GM19239 (cell line): ENCODE measurements at regions not wholly inside any gene's neighbourhood (a gene's known extent, or its start where the extent isn't known, plus 50 kb on each side); places are given as distances from the start of the nearest gene placed in this dataset.

Source experiments
- DNase-seq: peaks from one replicate; pipeline ENCODE4 v3.0.0; 2011; ENCODE audit warnings: low spot score; ENCODE audit not compliant: insufficient read length
- FAIRE-seq: peaks from 2 replicates; lab custom pipeline; 2011; peaks lifted over from hg19 to GRCh38; lab: Jason Lieb, UNC

DNA sequence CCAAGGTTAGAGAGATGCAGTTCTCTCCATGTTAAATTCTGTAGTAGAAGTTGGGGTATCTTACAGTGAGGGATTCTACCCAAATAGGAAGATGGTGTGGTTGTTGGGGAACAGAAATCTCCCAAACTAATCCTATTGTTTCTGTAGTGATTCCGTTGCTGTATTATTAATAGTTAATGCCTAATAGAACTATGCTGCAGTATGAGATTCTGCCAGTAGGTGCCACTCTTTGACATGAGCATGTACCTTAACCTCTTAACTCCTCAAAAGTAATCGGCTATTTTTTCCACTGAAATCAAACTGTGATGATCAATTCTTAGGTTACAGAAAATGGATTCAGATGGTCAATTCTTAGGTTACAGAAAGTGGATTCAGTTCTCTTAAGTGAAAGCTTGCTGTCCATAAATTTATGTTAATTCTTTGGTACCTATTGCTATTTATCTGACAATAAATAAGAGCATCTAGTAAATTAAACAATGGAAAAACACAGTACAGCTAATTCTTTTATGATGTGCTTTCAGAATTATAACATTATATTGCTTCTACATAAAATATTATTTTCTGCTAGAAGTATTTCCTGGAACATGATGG lies 97.9 kb upstream of the DLX2 start:
- DNase-seq (no peak), FAIRE-seq (no peak)

DNA sequence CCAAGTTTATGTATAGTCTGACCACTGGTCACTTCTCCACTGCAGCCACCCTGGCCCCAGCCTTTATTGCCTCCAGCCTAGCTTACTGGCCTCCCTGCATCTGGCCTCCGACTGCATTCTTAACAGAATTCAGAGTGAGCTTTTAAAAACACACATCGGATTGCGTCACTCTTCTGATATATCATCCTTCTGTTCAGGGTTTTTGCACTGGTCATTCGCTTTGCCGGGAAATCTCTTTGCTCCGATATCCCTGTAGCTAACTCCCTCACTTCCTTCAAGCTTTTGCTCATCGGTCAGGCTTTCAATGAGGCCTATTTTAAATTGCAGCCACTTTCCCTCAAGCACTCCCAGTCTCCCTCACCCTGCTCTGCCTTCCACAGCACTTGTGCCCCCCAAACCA lies 101.6 kb upstream of the DLX2 start:
- DNase-seq (no peak), FAIRE-seq (no peak)

DNA sequence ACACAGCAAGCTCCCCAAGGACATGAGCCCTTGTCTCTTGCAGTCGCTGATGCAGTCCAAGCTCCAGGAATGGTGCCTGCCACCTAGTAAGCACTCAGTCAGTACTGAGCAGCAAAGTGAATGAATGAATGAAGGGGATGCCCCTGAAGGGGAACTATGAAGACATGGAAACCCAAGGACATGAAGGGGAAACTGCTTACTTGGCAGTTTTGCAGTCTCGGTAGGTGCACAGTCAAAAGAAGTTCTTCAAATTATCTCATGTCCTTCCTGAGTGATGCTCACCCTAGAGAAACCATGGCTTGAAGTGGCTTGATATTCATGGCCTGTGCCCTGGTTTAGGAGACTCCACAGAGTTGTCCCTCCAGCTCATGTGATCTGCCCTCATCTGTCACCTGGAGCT lies 102.1 kb upstream of the DLX2 start:
- FAIRE-seq (no peak), DNase-seq (no peak)

DNA sequence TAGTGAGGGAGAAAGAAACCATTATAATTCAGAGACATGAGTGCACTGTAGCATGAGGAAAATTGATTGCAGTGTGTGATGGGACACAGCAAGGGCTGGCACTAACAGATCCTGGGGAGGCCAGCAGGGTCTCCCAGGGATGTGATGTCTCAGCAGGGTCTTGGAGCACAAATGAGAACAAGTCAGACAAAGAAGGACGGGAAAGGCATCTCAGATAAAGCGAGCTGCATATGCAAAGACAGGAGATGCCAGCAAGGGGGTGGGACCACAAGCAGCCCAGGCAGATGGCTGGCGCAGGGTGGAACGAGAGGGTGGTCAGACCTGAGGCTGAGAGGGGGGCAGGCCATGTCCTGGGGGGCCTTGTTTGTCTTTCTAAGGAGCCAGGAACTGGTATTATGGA lies 102.6 kb upstream of the DLX2 start:
- DNase-seq (no peak), FAIRE-seq (no peak)

DNA sequence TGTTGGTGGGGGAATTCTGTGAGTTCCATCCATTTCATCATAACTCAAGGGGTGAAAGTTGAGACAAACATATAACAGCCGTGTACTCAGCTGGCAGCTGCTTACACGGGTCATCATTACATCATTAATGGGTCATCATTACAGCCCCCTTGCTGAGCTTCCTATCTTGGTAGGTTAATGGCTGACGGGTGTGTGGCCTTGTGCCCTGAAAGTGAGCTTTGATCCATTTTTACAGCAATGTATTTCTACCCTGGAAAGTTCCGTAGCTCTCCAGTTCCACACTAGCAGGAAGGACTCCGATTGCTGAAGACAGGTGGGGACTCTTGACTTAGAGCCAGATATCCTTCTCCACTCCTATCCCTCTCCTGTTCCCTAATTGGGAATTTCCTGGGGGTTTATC lies 105.2 kb upstream of the DLX2 start:
- FAIRE-seq: no peak
- no peak for DNase-seq

DNA sequence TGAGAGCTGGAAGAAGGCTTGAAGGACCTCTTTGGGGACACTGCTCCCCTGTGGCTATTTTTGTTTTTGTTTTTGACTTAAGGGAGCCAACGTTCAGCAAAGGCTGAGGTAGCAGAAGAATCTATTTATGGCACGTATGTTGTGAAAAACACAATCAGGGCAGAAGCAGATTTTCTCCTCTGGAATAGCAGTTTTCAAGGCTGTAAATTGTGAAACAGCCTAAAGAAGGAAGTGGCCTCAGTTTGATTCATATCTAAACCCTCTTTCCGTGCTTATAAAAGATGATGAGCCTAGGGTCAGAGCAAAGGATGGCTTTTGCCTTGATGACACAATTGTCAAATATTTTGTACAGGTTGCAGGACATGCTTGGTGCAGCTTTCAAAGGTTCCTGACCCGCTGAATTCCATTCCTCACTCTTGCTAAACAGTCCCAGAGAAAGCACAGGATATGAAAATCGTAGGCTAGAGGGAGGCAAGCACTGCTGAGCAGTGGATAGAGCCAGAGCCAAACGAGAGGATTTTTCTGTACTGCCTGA lies 106.2 kb upstream of the DLX2 start:
- DNase-seq (no peak), FAIRE-seq (no peak)

DNA sequence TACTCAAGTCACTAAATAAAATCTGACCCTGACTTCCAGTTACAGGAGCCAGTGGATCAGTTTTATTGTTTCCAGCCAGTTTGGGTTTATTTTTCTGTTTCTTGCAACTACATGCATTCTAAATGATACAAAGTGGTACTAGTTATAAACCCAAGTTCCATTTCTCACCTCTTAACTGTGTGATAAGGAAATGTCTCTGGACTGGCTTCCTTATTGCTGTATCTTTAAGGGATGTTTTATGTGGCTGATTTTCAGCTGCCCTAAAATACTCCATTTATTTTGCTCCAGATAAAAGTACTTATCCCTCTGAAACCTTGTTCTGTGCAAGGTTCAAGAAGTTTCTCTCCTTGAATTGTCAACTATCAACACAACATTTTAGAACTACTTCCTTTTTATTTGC lies 107.9 kb upstream of the DLX2 start:
- no peak for FAIRE-seq
- DNase-seq: no peak

DNA sequence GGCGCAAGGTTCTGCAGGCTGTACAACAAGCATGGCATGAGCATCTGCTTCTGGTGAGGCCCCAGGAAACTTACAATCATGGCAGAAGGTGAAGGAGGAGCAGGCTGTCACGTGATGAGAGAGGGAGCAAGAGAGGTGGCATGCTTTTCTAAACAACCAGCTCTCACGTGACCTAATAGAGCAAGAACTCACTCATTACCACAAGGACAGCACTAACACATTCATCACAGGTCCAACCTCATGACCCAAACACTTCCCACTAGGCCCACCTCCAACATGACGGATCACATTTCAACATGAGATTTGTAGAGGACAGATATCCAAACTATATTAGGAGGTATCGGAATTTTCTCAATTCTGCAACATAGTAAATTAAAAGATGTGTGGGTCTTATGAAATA lies 108.8 kb upstream of the DLX2 start:
- FAIRE-seq: no peak
- DNase-seq: no peak

DNA sequence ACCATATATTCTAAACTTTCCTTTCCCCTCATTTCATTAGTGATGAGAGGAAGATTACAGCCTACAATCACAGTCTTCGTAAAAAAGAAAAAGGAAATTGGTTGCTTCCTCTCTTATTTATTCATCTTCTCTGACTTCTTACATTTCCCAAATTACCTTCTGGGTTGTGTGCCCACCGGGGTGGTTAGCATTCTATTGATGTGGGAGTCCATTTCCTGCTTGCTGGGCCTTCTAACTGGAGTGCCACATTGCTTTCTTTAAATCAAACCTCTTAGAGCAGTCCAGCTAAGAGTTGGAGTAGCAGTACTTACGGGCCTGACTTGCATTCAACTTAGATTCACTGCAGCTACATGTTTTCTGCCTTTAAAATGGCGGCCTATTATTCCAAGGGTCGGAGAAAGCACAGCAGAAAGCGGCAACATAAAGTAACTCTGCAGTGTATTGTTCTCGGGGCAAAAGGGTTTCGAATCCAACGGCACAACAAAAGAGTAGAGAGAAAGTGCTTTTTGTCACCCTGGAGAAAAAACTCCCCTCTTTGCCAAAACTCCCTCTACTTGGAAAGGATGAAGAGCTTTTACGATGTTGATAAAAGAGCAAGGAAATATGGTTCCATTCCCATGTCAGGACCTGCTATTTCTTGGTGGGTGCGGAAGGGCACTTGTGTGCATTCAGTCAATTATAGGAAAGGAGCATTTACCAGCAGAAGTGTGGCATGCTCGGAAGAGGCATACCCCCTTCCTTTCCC lies 110.6 kb upstream of the DLX2 start:
- no peak for FAIRE-seq
- no peak for DNase-seq

DNA sequence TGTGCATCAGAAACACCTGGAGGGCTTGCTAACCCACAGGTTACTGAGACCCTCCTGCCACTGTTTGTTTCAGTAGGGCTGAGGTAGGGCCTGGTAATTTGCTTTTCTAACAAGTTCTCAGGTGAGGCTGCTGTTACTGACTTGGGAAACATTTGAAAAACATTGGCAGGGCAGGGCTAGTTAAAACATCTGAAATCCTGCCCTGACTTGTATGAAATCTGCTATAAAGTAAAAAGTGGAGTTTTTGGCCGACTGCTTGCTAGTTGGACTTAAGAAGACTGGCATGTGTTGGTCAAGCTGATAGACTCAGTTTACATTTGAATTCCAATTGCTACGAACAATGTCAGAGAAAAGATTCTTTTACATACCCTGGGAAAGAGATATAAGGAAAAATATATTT lies 111.6 kb upstream of the DLX2 start:
- FAIRE-seq (no peak), DNase-seq (no peak)

DNA sequence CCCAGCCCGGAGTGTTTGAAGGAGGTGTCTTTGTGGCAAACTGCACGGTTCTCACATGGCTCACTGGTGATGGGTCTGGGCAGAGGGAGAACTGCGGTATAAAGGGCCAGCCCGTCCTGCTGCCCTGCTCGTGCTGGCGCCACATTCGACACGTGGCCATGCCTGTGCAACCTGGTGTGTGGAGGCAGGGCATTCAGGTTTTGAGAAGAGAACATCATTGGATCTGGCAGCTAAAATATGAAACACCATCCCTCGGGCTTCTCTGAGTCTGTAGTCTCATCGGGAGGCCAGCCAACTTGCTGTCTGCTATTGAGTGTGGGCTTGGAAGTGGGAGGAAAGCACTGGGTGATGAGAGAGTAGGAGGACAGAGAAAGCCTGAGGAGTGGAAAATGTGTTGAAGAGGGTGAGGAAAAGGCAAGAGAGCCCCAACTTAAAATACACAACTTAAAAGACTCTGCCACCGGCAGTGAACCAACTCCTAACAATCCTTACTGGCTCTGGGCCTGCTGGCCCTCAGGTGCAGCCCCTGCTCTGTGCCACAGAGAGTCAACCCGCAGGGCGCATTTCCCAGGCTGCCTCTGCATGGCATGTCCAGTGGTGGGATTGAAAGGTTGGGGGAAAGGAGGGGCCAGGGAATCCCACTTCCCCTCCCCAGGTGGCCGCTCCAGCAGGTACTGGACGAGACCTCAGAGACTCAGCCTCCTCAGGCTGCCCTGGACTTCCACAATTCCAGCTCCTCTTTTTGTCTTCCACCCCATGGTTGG lies 112.7 kb upstream of the DLX2 start:
- no peak for FAIRE-seq
- no peak for DNase-seq

DNA sequence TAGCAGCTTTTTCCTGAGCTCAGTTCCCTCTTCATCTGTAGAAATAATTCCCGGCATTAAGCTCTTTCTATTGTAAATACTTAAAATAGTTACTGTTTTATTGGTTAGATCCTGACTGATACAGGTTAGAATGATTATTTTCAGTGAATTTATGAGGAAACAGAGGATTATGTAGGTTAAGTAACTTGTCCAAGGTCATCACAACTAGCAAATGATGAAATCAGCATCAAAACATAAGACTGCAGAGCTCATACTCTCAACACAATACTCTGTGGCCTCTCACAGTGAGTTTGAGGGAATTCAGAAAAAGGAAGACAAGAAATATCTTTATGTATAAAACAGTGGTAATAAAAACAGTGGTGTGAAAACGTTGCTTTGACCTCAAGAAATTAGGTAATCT lies 113.2 kb upstream of the DLX2 start:
- FAIRE-seq: no peak
- no peak for DNase-seq

DNA sequence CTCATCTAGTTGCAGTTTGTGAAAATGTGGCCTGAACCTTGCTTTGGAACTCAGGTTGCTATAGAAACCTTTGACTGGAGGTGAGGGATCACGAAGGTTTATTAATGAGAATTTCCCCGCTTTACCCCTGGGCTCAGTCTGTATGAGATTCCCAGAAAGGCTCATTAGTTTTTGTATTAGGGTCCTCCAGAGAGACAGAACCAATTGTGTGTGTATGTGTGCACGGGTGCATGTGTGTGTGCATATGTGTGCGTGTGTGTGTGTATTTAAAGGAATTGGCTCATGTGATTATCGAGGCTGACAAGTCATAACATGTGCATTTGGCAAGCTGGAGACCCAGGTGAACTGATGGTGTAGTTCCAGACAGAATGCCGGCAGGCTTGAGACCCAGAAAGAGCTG lies 113.8 kb upstream of the DLX2 start:
- DNase-seq (no peak), FAIRE-seq (no peak)

DNA sequence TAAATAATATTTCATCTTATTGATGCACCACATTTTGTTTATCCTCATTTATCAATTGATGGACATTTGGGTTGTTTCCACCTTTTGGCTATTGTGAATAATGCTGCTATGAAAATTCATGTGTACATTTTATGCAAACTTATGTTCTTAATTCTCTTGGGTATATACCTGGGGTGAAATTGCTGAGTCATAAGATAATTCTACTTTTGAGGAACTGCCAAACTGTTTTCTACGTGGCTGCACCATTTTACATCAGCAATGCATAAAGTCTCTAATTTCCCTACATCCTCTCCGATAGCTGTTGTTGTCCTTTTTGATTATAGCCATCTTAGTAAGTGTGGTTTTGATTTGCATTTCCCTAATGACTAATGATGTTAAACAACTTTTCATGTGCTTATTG lies 116.5 kb upstream of the DLX2 start:
- FAIRE-seq: no peak
- DNase-seq: no peak

DNA sequence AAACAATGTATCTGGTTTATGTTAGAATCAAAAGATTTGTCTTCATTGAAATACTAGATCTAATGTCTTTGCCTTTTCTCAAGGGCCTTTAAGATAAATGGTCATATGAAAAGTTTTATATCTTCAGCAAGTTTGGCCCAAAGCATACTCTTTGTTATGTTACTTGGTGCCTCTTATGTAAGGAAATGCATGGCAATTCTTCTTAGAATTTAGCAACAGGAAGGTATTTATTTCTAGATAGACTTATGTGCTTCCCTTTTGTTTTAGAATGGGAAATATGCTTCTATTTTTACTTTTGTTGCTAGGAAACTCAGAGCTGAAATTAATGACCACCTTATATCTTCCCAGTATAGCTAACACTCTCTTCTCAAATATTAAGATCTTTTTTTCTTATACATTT lies 117.4 kb upstream of the DLX2 start:
- FAIRE-seq (no peak), DNase-seq (no peak)

DNA sequence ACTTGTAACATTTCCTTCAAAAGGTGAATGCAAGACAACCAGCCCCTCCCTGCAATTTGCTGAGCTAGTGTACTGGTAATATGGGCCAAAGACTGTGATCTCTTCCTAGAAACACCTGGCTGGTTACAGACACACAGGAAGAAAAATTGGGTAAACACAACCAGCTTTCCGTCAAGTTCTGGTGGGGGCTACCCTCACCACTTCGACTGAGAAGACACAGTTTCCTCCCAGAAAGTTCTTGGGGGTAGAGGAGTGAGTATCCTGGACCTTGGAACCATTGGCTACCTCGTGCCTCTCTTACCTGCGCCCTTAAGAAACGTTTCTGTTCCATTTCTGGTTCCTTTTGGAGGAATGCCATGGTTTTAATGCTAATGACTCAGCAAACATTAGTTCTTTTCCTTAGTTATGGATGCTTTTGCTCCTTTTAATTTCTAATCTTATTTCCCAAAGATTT lies 120.9 kb upstream of the DLX2 start:
- FAIRE-seq: no peak
- no peak for DNase-seq

DNA sequence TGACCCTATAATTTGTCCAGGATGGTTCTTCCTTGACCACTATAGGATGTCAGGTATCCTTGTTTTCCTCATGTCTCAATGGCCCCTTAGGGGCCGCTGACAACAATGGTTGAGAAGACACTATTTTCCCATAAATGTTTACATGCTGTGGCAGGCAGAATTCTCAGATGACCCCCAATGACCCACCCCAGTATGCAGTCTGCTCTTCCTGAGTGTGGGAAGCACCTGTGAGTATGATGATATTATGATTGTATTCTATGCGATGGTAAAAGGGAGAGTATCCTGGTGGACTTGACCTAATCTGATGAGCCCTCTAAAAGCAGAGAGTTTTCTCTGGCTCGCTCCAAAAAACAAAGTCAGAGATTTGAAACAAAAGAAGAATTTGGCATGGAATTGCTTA lies 123.1 kb upstream of the DLX2 start:
- no peak for DNase-seq
- no peak for FAIRE-seq

DNA sequence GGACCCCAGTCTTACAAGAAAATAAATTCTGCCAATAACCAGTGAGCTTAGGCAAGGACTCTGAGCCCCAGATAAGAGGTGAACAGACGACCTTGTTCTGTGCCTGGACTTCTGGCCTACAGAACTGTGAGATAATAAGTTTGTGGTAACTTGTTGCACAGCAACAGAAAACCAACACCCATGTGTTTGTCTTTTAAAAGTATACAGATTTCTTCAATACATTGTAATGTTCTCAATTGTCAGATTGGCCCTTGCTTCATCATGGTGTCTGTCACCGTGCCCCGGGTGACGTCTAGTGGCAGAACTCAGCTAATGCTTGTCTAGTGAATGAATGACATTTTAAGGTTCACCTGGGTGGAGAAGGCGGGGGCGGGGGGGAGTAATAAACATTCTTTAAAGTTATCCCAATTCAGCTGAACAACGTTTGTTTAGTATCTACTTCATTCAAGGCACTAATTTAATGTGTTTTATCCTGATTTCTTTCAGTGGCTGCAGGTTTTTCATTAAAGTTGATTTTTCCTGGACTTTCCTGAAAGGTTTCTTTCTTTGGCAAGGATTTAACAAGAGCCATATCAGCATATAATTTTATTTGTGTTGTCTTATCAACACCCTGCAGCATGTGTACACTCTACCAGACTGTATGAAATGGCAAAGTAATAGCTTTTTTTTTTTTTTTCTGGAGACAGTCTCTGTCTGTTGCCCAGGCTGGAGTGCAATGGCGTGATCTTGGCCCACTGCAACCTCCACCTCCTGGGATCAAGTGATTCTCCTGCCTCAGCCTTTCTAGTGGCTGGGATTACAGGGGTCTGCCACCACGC lies 123.8 kb upstream of the DLX2 start:
- no peak for FAIRE-seq
- DNase-seq: no peak

DNA sequence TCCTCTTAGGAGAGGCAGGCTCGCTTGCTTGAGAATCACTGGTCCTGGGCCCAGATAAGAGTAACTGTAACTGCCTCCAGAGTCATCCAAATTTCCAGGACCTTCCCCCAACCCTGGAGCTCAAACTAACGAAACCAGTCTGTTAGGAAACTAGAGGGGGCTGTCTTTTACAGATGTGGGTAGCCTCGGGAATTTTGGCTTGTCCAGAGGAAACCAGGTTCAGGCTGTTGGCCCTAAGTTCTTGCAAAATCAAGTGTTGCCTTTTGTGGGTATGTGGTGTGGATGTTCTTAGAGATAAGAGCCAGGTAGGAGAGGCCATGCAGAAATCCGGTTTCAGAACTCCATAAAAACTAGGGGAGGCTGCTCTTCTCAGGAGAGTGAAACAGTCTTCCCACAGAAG lies 125.0 kb upstream of the DLX2 start:
- no peak for FAIRE-seq
- no peak for DNase-seq

DNA sequence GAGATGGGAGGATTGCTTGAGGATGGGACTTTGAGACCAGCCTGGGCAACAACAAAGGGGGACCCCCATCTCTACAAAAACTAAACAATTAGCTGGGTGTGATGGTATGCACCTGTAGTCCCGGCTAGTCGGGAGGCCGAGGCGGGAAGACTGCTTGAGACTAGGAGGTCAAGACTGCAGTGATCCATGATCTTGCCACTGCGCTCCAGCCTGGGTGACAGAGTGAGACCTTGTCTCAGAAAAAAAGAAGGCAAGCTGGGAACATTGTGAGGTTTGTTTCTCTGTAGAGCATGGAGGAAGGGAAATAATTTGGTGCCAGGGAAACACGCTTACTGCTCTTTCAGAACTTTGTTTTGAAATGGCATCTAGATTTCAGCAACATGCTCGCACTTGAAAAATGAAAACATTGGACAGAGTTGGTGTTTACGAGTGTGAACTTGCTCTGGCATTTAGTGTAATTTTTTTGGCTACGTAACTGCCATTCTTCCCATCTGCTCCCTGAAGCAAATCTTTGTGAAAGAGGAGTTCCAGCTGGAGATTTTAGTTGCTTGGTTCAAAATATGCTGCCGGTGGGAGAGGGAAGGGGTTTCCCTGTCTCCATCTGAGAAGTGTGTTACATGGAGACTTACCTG lies 125.6 kb upstream of the DLX2 start:
- DNase-seq (no peak), FAIRE-seq (no peak)
